ENCODE measurements at regions not wholly inside any gene's neighbourhood (a gene's known extent, or its start where the extent isn't known, plus 50 kb on each side); places are given as distances from the start of the nearest gene placed in this dataset.

GRCh38 chr7:4612939-4613841 is 68.9 kb upstream of the FOXK1 start:
- H3K9me3 Mint-ChIP-seq: no peaks in the 10 kb centered on the region
- ATAC-seq (peak in 1 of 2 donors; percentile 45), DNase-seq (ENCODE audit: low spot score in 2 of 2) (no peak)
- no peaks in the 10 kb centered on the region for H3K36me3 Mint-ChIP-seq
- peak overlapping the region in 1 of 2 donors; percentile 39 for H3K27ac Mint-ChIP-seq

GRCh38 chr7:4613846-4614548 is 68.1 kb upstream of the FOXK1 start:
- DNase-seq (ENCODE audit: low spot score in 2 of 2): no peak
- peak in 1 of 2 donors; percentile 13 for ATAC-seq
- no peak overlapping the region for H3K27ac Mint-ChIP-seq
- no peaks in the 10 kb centered on the region for H3K36me3 Mint-ChIP-seq
- H3K9me3 Mint-ChIP-seq: no peaks in the 10 kb centered on the region

GRCh38 chr7:4616116-4616515 is 66.0 kb upstream of the FOXK1 start:
- Mint-ChIP-seq H3K27ac (no peak overlapping the region), H3K9me3 (no peaks in the 10 kb centered on the region), H3K36me3 (peaks cover 0 to under 1% of the 10 kb centered on the region in 2 donors)
- ATAC-seq (no peak), DNase-seq (ENCODE audit: low spot score in 2 of 2) (no peak)

- DNase-seq (ENCODE audit: low spot score in 2 of 2): no peak
- Mint-ChIP-seq H3K27ac (no peak overlapping the region), H3K36me3 (peaks cover 5 to 20% of the 10 kb centered on the region in 2 donors), H3K9me3 (peaks cover 0 to 17% of the 10 kb centered on the region in 2 donors)
- ATAC-seq: no peak
These were observed 60.7 kb upstream of the FOXK1 start for GRCh38 chr7:4621396-4621795.

- Mint-ChIP-seq H3K9me3 (peaks cover 0 to 17% of the 10 kb centered on the region in 2 donors), H3K27ac (no peak overlapping the region), H3K36me3 (peaks cover 5 to 17% of the 10 kb centered on the region in 2 donors)
- DNase-seq (ENCODE audit: low spot score in 2 of 2): no peak
- ATAC-seq: no peak
These were observed 55.7 kb upstream of the FOXK1 start for GRCh38 chr7:4626318-4626845.

GRCh38 chr7:4629287-4629895 is 52.7 kb upstream of the FOXK1 start:
- no peak for ATAC-seq
- Mint-ChIP-seq H3K9me3 (peaks cover 0 to 7% of the 10 kb centered on the region in 2 donors), H3K27ac (no peak overlapping the region), H3K36me3 (no peaks in the 10 kb centered on the region)
- no peak for DNase-seq (ENCODE audit: low spot score in 2 of 2)

GRCh38 chr7:4631380-4632179 is 50.5 kb upstream of the FOXK1 start:
- Mint-ChIP-seq H3K27ac (no peak overlapping the region), H3K9me3 (no peaks in the 10 kb centered on the region), H3K36me3 (no peaks in the 10 kb centered on the region)
- no peak for DNase-seq (ENCODE audit: low spot score in 2 of 2)
- no peak for ATAC-seq

All from activated naive CD4-positive, alpha-beta T cell treated with anti-CD3 and anti-CD28 coated beads, Interleukin-2, amount 50 U/mL, for 72 hours (primary cell).